SK-N-SH (cell line): ENCODE measurements at regions not wholly inside any gene's neighbourhood (a gene's known extent, or its start where the extent isn't known, plus 50 kb on each side); places are given as distances from the start of the nearest gene placed in this dataset.

Experiments used
- CTCF ChIA-PET: fragments of 300-600, 350-600 bp; formaldehyde crosslinking; extraction: SDS; loops from one replicate; lab custom pipeline; 2021; lab: Yijun Ruan, JAX
- POLR2A ChIA-PET: fragments of 350-600 bp; sonication (Branson Sonifier 250); formaldehyde crosslinking; extraction: SDS; loops from one replicate; lab custom pipeline; 2020; ENCODE audit warnings: antibody characterized with exemption, inconsistent platforms; lab: Yijun Ruan, JAX
- DNase-seq: peaks from one replicate; pipeline ENCODE4 v3.0.0; 2012
- H2AFZ ChIP-seq: fragments of 200-600 bp; sonication (generic); 2 replicates; pipeline ENCODE4 v1.8.1; 2016; ENCODE audit warnings: antibody characterized with exemption, mild to moderate bottlenecking, low read depth
- H3F3A ChIP-seq: fragments of 200-600 bp; sonication (generic); replicated peaks from 2 replicates; pipeline ENCODE3; 2016; ENCODE audit warnings: antibody characterized with exemption, mild to moderate bottlenecking; ENCODE audit not compliant: insufficient read depth
- H3K27ac ChIP-seq, 2 experiments: fragments of 200-500 bp in 1 of 2; fragments of 200-600 bp in 1 of 2; sonication (Bioruptor generic) in 1 of 2; sonication (generic), shearing (Covaris generic) in 1 of 2; 2 replicates each; pipeline versions ENCODE4 v1.5.1 to v1.6.1; 2014 to 2016; ENCODE audit warnings: low read depth in 2 of 2, inconsistent platforms in 1 of 2, low read length in 1 of 2, mild to moderate bottlenecking in 1 of 2, mixed read lengths in 1 of 2
- H3K27me3 ChIP-seq: fragments of 200-600 bp; sonication (generic), shearing (Covaris generic); 2 replicates; pipeline ENCODE4 v1.6.1; 2016; ENCODE audit warnings: mixed run types; ENCODE audit not compliant: insufficient read depth
- H3K36me3 ChIP-seq, 2 experiments: fragments of 200-500 bp in 1 of 2; fragments of 200-600 bp in 1 of 2; sonication (Bioruptor generic) in 1 of 2; sonication (generic) in 1 of 2; replicated peaks in 1 of 2; 2 replicates each; pipeline versions ENCODE3 to v1.5.1; 2014 to 2016; ENCODE audit warnings: low read length in 1 of 2, mild to moderate bottlenecking in 1 of 2; ENCODE audit not compliant: insufficient read depth in 2 of 2, control insufficient read depth in 1 of 2
- H3K4me1 ChIP-seq, 2 experiments: fragments of 200-500 bp in 1 of 2; fragments of 200-600 bp in 1 of 2; sonication (Bioruptor generic) in 1 of 2; sonication (generic), shearing (Covaris generic) in 1 of 2; 2 replicates each; pipeline versions ENCODE4 v1.5.1 to v1.6.1; 2014 to 2016; ENCODE audit warnings: low read depth in 1 of 2, low read length in 1 of 2, mixed run types in 1 of 2; ENCODE audit not compliant: insufficient read depth in 2 of 2, control insufficient read depth in 1 of 2
- H3K4me2 ChIP-seq: fragments of 200-600 bp; sonication (generic), shearing (Covaris generic); 2 replicates; pipeline ENCODE4 v1.6.1; 2017; ENCODE audit warnings: mixed run types
- H3K4me3 ChIP-seq, 2 experiments: fragments of 200-500 bp in 1 of 2; fragments of 200-600 bp in 1 of 2; sonication (Bioruptor generic) in 1 of 2; sonication (generic), shearing (Covaris generic) in 1 of 2; 2 replicates each; pipeline versions ENCODE4 v1.5.1 to v1.8.1; 2014 to 2016; ENCODE audit warnings: low read depth in 2 of 2, inconsistent platforms in 1 of 2, low read length in 1 of 2, mild to moderate bottlenecking in 1 of 2, mixed read lengths in 1 of 2, moderate library complexity in 1 of 2
- H3K79me2 ChIP-seq: fragments of 200-600 bp; sonication (generic); 2 replicates; pipeline ENCODE4 v1.8.1; 2017; ENCODE audit warnings: mild to moderate bottlenecking; ENCODE audit not compliant: insufficient read depth
- H3K9ac ChIP-seq: fragments of 200-600 bp; sonication (generic); 2 replicates; pipeline ENCODE4 v1.6.1; 2017; ENCODE audit warnings: mixed run types
- H3K9me2 ChIP-seq: fragments of 200-600 bp; sonication (generic); 2 replicates; pipeline ENCODE4 v1.6.1; 2017; ENCODE audit warnings: mixed run types
- H3K9me3 ChIP-seq: fragments of 200-600 bp; sonication (generic); 2 replicates; pipeline ENCODE4 v1.6.1; 2017; ENCODE audit warnings: mixed run types, mild to moderate bottlenecking, moderate library complexity
- H4K20me1 ChIP-seq: fragments of 200-600 bp; sonication (generic); 2 replicates; pipeline ENCODE4 v1.6.1; 2017; ENCODE audit warnings: mild to moderate bottlenecking, mixed run types; ENCODE audit not compliant: insufficient read depth
- CHD2 ChIP-seq: fragments of 150-350 bp; IDR thresholded peaks from 2 replicates; pipeline ENCODE4 v1.6.1; 2018; ENCODE audit warnings: low read length; ENCODE audit not compliant: partially characterized antibody
- CTCF ChIP-seq: fragments of 200-600 bp; sonication (generic); IDR thresholded peaks from 2 replicates; pipeline ENCODE4 v1.6.1; 2017; ENCODE audit warnings: antibody characterized with exemption, mild to moderate bottlenecking, moderate library complexity
- ELF1 ChIP-seq: IDR thresholded peaks from 2 replicates; pipeline ENCODE4 v1.4.0; 2012
- EP300 ChIP-seq, 2 experiments: IDR thresholded peaks; 2 replicates each; pipeline versions ENCODE4 v1.4.0 to v1.6.1; 2012; ENCODE audit warnings: borderline replicate concordance in 1 of 2, low read depth in 1 of 2, low read length in 1 of 2
- EZH2phosphoT487 ChIP-seq: fragments of 200-600 bp; sonication (generic); IDR thresholded peaks from 2 replicates; pipeline ENCODE4 v1.6.1; 2017; ENCODE audit warnings: low read depth, mixed run types, mild to moderate bottlenecking, antibody characterized with exemption, moderate library complexity, borderline replicate concordance
- FOXJ3 ChIP-seq: sonication (generic); formaldehyde crosslinking; IDR thresholded peaks from 2 replicates; pipeline ENCODE4 v1.5.1; 2020; ENCODE audit warnings: mild to moderate bottlenecking, missing genetic modification reagents
- FOXM1 ChIP-seq: IDR thresholded peaks from 2 replicates; pipeline ENCODE4 v1.4.0; 2012; ENCODE audit warnings: low read depth, mild to moderate bottlenecking
- GATA2 ChIP-seq: sonication (generic); formaldehyde crosslinking; IDR thresholded peaks from 2 replicates; pipeline ENCODE4 v1.5.0; 2020; ENCODE audit warnings: mild to moderate bottlenecking, missing genetic modification reagents
- MAX ChIP-seq: IDR thresholded peaks from 2 replicates; pipeline ENCODE4 v1.4.0; 2012; ENCODE audit warnings: low read depth
- NFIC ChIP-seq: IDR thresholded peaks from 2 replicates; pipeline ENCODE4 v1.4.0; 2012; ENCODE audit warnings: borderline replicate concordance
- NRF1 ChIP-seq: IDR thresholded peaks from 2 replicates; pipeline ENCODE4 v1.6.1; 2012; ENCODE audit warnings: low read depth, mild to moderate bottlenecking, low read length
- POLR2AphosphoS5 ChIP-seq: IDR thresholded peaks from 2 replicates; pipeline ENCODE4 v1.6.1; 2012; ENCODE audit warnings: low read depth, low read length
- RAD21 ChIP-seq: IDR thresholded peaks from 2 replicates; pipeline ENCODE4 v1.6.1; 2012; ENCODE audit warnings: mild to moderate bottlenecking, low read length
- SMC3 ChIP-seq: IDR thresholded peaks from 2 replicates; pipeline ENCODE4 v1.6.1; 2012; ENCODE audit warnings: low read depth, low read length, improper control_type of control experiment
- TCF12 ChIP-seq: IDR thresholded peaks from 2 replicates; pipeline ENCODE4 v1.4.0; 2012
- TEAD4 ChIP-seq: IDR thresholded peaks from 2 replicates; pipeline ENCODE4 v1.4.0; 2012; ENCODE audit warnings: mild to moderate bottlenecking, borderline replicate concordance; ENCODE audit not compliant: insufficient read depth
- USF1 ChIP-seq: IDR thresholded peaks from 2 replicates; pipeline ENCODE4 v1.4.0; 2012; ENCODE audit warnings: low read depth, borderline replicate concordance
- USF2 ChIP-seq: fragments of 150-350 bp; IDR thresholded peaks from 2 replicates; pipeline ENCODE4 v1.6.1; 2017; ENCODE audit warnings: antibody characterized with exemption, low read length, low read depth, borderline replicate concordance
- ZBTB33 ChIP-seq: IDR thresholded peaks from 2 replicates; pipeline ENCODE4 v1.4.0; 2012; ENCODE audit warnings: low read depth, borderline replicate concordance

- Histone ChIP-seq H3K27me3 (no peaks in the 10 kb centered on the region), H3K9ac (no peak overlapping the region), H3K36me3 (no peaks in the 10 kb centered on the region)
- TF ChIP-seq SMC3 (no peak), TCF12 (no peak), EP300 (IDR thresholded peaks at IDR 0.05; ENCODE audit: borderline replicate concordance in 1 of 2, low read depth in 1 of 2, low read length in 1 of 2) (no peak), USF1 (no peak), GATA2 (no peak), FOXJ3 (no peak), POLR2AphosphoS5 (no peak), ZBTB33 (no peak), RAD21 (no peak), NRF1 (no peak), TEAD4 (no peak), NFIC (no peak), FOXM1 (no peak), USF2 (no peak), ELF1 (no peak), CTCF (no peak), CHD2 (no peak), EZH2phosphoT487 (no peak), MAX (no peak)
- TF ChIP-seq, all 33 proteins: peak for 0
- peaks cover 0 to 5% of the 10 kb centered on the region in 2 experiments; a peak in 2 of 4 replicates for H3K4me1 ChIP-seq
- no peaks in the 10 kb centered on the region for H3K9me2 ChIP-seq
- no peaks in the 10 kb centered on the region for H4K20me1 ChIP-seq
- no peak overlapping the region for H3K27ac ChIP-seq
- ChIA-PET CTCF (no interaction called here), POLR2A (no interaction called here)
- DNase-seq, result no peak
- no peaks in the 10 kb centered on the region for H3K79me2 ChIP-seq
- H2AFZ ChIP-seq, result no peak overlapping the region
- H3K4me3 ChIP-seq, result no peak overlapping the region
- no peaks in the 10 kb centered on the region for H3K9me3 ChIP-seq
- H3F3A ChIP-seq, result no peaks in the 10 kb centered on the region
- no peak overlapping the region for H3K4me2 ChIP-seq
These were observed 95.9 kb upstream of the SCOC start for GRCh38 chr4:140277576-140277975.
